ENCODE measurements at regions not wholly inside any gene's neighbourhood (a gene's known extent, or its start where the extent isn't known, plus 50 kb on each side); places are given as distances from the start of the nearest gene placed in this dataset.

GRCh38 chr2:16129716-16130540, 189.6 kb downstream of the MYCN start:
- ATAC-seq, result no peak
- TF ChIP-seq ESRRG (CRISPR knock-in tag; IDR thresholded peaks at IDR 0.05) (no peak), TSHZ2 (CRISPR knock-in tag; IDR thresholded peaks at IDR 0.05) (no peak), OSR1 (CRISPR knock-in tag; IDR thresholded peaks at IDR 0.05) (no peak), CSRNP3 (CRISPR knock-in tag; IDR thresholded peaks at IDR 0.05) (no peak), ZFP3 (CRISPR knock-in tag; IDR thresholded peaks at IDR 0.05) (no peak), ZNF565 (CRISPR knock-in tag; conservative IDR thresholded peaks at IDR 0.05; ENCODE audit: low read depth) (no peak), TCF4 (CRISPR knock-in tag; IDR thresholded peaks at IDR 0.05; ENCODE audit: borderline replicate concordance) (no peak), RARB (CRISPR knock-in tag; IDR thresholded peaks at IDR 0.05) (no peak), CSDC2 (CRISPR knock-in tag; IDR thresholded peaks at IDR 0.05) (no peak), TOX (CRISPR knock-in tag; IDR thresholded peaks at IDR 0.05; ENCODE audit: borderline replicate concordance) (no peak), ZFP30 (CRISPR knock-in tag; IDR thresholded peaks at IDR 0.05) (no peak), ZC3H10 (CRISPR knock-in tag; IDR thresholded peaks at IDR 0.05) (no peak)
- TF ChIP-seq, protein P1, sequence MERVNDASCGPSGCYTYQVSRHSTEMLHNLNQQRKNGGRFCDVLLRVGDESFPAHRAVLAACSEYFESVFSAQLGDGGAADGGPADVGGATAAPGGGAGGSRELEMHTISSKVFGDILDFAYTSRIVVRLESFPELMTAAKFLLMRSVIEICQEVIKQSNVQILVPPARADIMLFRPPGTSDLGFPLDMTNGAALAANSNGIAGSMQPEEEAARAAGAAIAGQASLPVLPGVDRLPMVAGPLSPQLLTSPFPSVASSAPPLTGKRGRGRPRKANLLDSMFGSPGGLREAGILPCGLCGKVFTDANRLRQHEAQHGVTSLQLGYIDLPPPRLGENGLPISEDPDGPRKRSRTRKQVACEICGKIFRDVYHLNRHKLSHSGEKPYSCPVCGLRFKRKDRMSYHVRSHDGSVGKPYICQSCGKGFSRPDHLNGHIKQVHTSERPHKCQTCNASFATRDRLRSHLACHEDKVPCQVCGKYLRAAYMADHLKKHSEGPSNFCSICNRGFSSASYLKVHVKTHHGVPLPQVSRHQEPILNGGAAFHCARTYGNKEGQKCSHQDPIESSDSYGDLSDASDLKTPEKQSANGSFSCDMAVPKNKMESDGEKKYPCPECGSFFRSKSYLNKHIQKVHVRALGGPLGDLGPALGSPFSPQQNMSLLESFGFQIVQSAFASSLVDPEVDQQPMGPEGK (CRISPR knock-in tag; IDR thresholded peaks at IDR 0.05; ENCODE audit: borderline replicate concordance), result no peak
- TF ChIP-seq, protein P2, sequence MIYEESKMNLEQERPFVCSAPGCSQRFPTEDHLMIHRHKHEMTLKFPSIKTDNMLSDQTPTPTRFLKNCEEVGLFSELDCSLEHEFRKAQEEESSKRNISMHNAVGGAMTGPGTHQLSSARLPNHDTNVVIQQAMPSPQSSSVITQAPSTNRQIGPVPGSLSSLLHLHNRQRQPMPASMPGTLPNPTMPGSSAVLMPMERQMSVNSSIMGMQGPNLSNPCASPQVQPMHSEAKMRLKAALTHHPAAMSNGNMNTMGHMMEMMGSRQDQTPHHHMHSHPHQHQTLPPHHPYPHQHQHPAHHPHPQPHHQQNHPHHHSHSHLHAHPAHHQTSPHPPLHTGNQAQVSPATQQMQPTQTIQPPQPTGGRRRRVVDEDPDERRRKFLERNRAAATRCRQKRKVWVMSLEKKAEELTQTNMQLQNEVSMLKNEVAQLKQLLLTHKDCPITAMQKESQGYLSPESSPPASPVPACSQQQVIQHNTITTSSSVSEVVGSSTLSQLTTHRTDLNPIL (CRISPR knock-in tag; IDR thresholded peaks at IDR 0.05; ENCODE audit: low read depth), result no peak

DNA sequence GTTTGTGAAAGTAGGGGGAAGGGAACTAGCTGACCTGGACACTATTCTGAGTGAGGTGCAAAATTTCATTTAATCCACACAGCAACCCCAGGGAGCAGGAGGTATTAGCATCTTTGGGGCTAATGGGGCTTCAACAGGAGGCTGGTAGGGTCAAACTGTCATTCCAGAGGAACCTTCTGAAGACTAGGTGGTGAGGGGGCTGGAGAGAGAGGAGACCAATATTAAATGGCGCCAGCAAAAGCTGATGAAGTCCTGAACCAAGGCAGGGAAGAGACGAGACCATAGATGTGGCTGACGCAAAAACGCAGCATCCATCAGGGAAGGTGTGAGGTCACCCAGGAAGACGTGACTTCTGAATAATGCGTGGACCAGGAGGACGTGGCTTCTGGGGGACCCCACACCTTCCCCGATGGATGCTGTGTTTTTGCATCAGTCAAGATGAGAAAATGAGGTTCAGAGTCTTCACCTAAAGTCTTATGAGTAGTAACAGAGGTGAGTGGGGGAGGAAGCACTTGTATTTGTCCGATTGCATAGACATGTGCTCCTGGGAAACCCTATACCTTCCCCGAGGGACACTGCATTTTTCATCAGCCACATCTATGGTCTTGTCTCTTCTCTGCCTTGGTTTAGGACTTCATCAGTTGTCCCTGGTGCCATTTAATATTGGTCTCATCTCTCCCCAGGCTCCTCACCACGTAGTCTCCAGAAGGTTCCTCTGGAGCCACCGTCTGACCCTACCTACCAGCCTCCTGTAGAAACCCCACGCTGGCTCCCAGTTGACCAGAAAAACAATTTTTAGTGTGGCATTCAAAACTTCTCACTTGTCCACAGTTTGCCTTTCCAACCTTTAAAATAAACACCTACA, 188.6 kb downstream of the MYCN start:
- no peak for TF ChIP-seq RARB (CRISPR knock-in tag; IDR thresholded peaks at IDR 0.05)
- TF ChIP-seq ZNF565 (CRISPR knock-in tag; conservative IDR thresholded peaks at IDR 0.05; ENCODE audit: low read depth), result no peak
- TF ChIP-seq, protein P3, sequence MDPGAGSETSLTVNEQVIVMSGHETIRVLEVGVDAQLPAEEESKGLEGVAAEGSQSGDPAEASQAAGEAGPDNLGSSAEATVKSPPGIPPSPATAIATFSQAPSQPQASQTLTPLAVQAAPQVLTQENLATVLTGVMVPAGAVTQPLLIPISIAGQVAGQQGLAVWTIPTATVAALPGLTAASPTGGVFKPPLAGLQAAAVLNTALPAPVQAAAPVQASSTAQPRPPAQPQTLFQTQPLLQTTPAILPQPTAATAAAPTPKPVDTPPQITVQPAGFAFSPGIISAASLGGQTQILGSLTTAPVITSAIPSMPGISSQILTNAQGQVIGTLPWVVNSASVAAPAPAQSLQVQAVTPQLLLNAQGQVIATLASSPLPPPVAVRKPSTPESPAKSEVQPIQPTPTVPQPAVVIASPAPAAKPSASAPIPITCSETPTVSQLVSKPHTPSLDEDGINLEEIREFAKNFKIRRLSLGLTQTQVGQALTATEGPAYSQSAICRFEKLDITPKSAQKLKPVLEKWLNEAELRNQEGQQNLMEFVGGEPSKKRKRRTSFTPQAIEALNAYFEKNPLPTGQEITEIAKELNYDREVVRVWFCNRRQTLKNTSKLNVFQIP (CRISPR knock-in tag; IDR thresholded peaks at IDR 0.05; ENCODE audit: borderline replicate concordance, low read depth), result no peak
- no peak for TF ChIP-seq SNAI2 (CRISPR knock-in tag; IDR thresholded peaks at IDR 0.05)
- no peak for TF ChIP-seq OSR1 (CRISPR knock-in tag; IDR thresholded peaks at IDR 0.05)
- no peak for TF ChIP-seq CSRNP3 (CRISPR knock-in tag; IDR thresholded peaks at IDR 0.05)
- TF ChIP-seq, protein P1 (CRISPR knock-in tag; IDR thresholded peaks at IDR 0.05; ENCODE audit: borderline replicate concordance), result no peak
- no peak for TF ChIP-seq ARNTL (CRISPR knock-in tag; IDR thresholded peaks at IDR 0.05; ENCODE audit: borderline replicate concordance, low read depth)
- TF ChIP-seq ZNF8 (CRISPR knock-in tag; IDR thresholded peaks at IDR 0.05), result no peak
- TF ChIP-seq, protein P2 (CRISPR knock-in tag; IDR thresholded peaks at IDR 0.05; ENCODE audit: low read depth), result no peak
- TF ChIP-seq CSDC2 (CRISPR knock-in tag; IDR thresholded peaks at IDR 0.05), result no peak
- no peak for TF ChIP-seq TOX (CRISPR knock-in tag; IDR thresholded peaks at IDR 0.05; ENCODE audit: borderline replicate concordance)
- no peak for TF ChIP-seq GLIS3 (CRISPR knock-in tag; IDR thresholded peaks at IDR 0.05)
- TF ChIP-seq ZC3H10 (CRISPR knock-in tag; IDR thresholded peaks at IDR 0.05), result no peak
- no peak for TF ChIP-seq ZFP30 (CRISPR knock-in tag; IDR thresholded peaks at IDR 0.05)
- no peak for TF ChIP-seq ESRRG (CRISPR knock-in tag; IDR thresholded peaks at IDR 0.05)
- TF ChIP-seq TCF4 (CRISPR knock-in tag; IDR thresholded peaks at IDR 0.05; ENCODE audit: borderline replicate concordance), result no peak
- no peak for TF ChIP-seq PPARA (CRISPR knock-in tag; IDR thresholded peaks at IDR 0.05; ENCODE audit: borderline replicate concordance)
- TF ChIP-seq ISL1 (CRISPR knock-in tag; IDR thresholded peaks at IDR 0.05), result no peak
- no peak for TF ChIP-seq ZNF70 (CRISPR knock-in tag; IDR thresholded peaks at IDR 0.05)

More for the DNA sequence above, 188.6 kb downstream of the MYCN start:
- ATAC-seq, result no peak
